Fibroblast of mammary gland (primary cell): ENCODE measurements at regions not wholly inside any gene's neighbourhood (a gene's known extent, or its start where the extent isn't known, plus 50 kb on each side); places are given as distances from the start of the nearest gene placed in this dataset.
A peak's percentile ranks its signal among the peaks of the same experiment; 100 is the strongest.
"Not testable (repeated sequence)": the region's sequence is repeated elsewhere in the genome, so short reads cannot be mapped to it uniquely, and the experiment has no call there.

Experiments
- DNase-seq: peaks from one replicate; pipeline ENCODE4 v3.0.0-alpha.2; 2010; ENCODE audit warnings: low read depth
- H3K4me3 ChIP-seq: 2 replicates; pipeline ENCODE4 v1.5.1; 2011; ENCODE audit warnings: low read depth, mild to moderate bottlenecking, low read length, moderate library complexity; ENCODE audit not compliant: control insufficient read depth
- CTCF ChIP-seq: conservative IDR thresholded peaks from 2 replicates; pipeline ENCODE4 v1.5.1; 2011; ENCODE audit warnings: low read depth, low read length, inconsistent platforms; ENCODE audit not compliant: control insufficient read depth, insufficient read depth

- H3K4me3 ChIP-seq, result no peak overlapping the region
- no peak for TF ChIP-seq CTCF
- DNase-seq, result no peak
Measured at GRCh38 chr4:72706684-72707083, 137.7 kb upstream of the ADAMTS3 start.

- H3K4me3 ChIP-seq, DNase-seq: not testable (repeated sequence)
Measured at GRCh38 chr4:72704925-72705640, 136.1 kb upstream of the ADAMTS3 start.

GRCh38 chr4:72702948-72703347, 133.9 kb upstream of the ADAMTS3 start:
- H3K4me3 ChIP-seq, result no peak overlapping the region
- no peak for DNase-seq
- no peak for TF ChIP-seq CTCF

GRCh38 chr4:72701987-72702819, 133.2 kb upstream of the ADAMTS3 start:
- DNase-seq, result peak; percentile 70
- peak; percentile 68 for TF ChIP-seq CTCF
- peak overlapping the region; percentile 60 for H3K4me3 ChIP-seq

- no peak overlapping the region for H3K4me3 ChIP-seq
- TF ChIP-seq CTCF, result no peak
- no peak for DNase-seq
Measured at GRCh38 chr4:72690771-72691170, 121.8 kb upstream of the ADAMTS3 start.

- TF ChIP-seq CTCF, result no peak
- DNase-seq, result no peak
- H3K4me3 ChIP-seq, result no peak overlapping the region
Measured at GRCh38 chr4:72689923-72690322, 120.9 kb upstream of the ADAMTS3 start.

- DNase-seq, result not testable (repeated sequence)
Measured at GRCh38 chr4:72686390-72686789, 117.4 kb upstream of the ADAMTS3 start.

GRCh38 chr4:72679666-72680065, 110.6 kb upstream of the ADAMTS3 start:
- TF ChIP-seq CTCF, result no peak
- no peak overlapping the region for H3K4me3 ChIP-seq
- DNase-seq, result no peak

More at GRCh38 chr4:72686390-72686789, 117.4 kb upstream of the ADAMTS3 start:
- not testable (repeated sequence) for H3K4me3 ChIP-seq
